PC-9 (cell line): ENCODE measurements at regions not wholly inside any gene's neighbourhood (a gene's known extent, or its start where the extent isn't known, plus 50 kb on each side); places are given as distances from the start of the nearest gene placed in this dataset.
A peak's percentile ranks its signal among the peaks of the same experiment; 100 is the strongest.

Source experiments
- BruUV-seq: library from RNA; stranded (reverse); fragments of 400-500 nt; replicated peaks from 2 replicates; lab custom pipeline; 2021; lab: Mats Ljungman, UMichigan
- CTCF ChIA-PET: fragments of 300-600 bp; sonication (Branson Sonifier 250); formaldehyde crosslinking; loops from one replicate; lab custom pipeline; 2022; ENCODE audit warnings: antibody characterized with exemption; lab: Charles Lee
- POLR2A ChIA-PET: fragments of 300-600 bp; sonication (Branson Sonifier 250); formaldehyde crosslinking; loops from one replicate; lab custom pipeline; 2022; ENCODE audit warnings: antibody characterized with exemption; ENCODE audit not compliant: unreplicated experiment; lab: Charles Lee
- DNase-seq, 2 experiments: peaks; one replicate each; pipeline versions ENCODE4 v3.0.0 to v3.0.0-alpha.2; 2015 to 2022; ENCODE audit warnings: mixed read lengths in 1 of 2
- H2AFZ ChIP-seq: fragments of 200-600 bp; sonication (generic); 2 replicates; pipeline ENCODE4 v1.8.1; 2017; ENCODE audit warnings: antibody characterized with exemption
- H3F3A ChIP-seq: fragments of 200-600 bp; sonication (generic); 2 replicates; pipeline ENCODE4 v1.8.1; 2017; ENCODE audit warnings: antibody characterized with exemption, mild to moderate bottlenecking, low read depth; ENCODE audit not compliant: insufficient read depth
- H3K27ac ChIP-seq: fragments of 200-600 bp; sonication (generic); 2 replicates; pipeline ENCODE4 v1.6.1; 2016; ENCODE audit warnings: mixed run types
- H3K27me3 ChIP-seq: fragments of 200-600 bp; sonication (generic); 2 replicates; pipeline ENCODE4 v1.6.1; 2016; ENCODE audit warnings: low read depth, mixed run types; ENCODE audit not compliant: insufficient read depth
- H3K36me3 ChIP-seq: fragments of 200-600 bp; sonication (generic); 2 replicates; pipeline ENCODE4 v1.6.1; 2016; ENCODE audit warnings: low read depth, mixed run types
- H3K4me1 ChIP-seq: fragments of 200-600 bp; sonication (generic); replicated peaks from 2 replicates; pipeline ENCODE4 v1.6.1; 2016; ENCODE audit warnings: mixed run types; ENCODE audit not compliant: insufficient read depth
- H3K4me2 ChIP-seq: fragments of 200-600 bp; sonication (generic); 2 replicates; pipeline ENCODE4 v1.6.1; 2017; ENCODE audit warnings: mixed run types
- H3K4me3 ChIP-seq: fragments of 200-600 bp; sonication (generic); 2 replicates; pipeline ENCODE4 v1.6.1; 2016; ENCODE audit warnings: mixed run types
- H3K79me2 ChIP-seq: fragments of 200-600 bp; sonication (generic); 2 replicates; pipeline ENCODE4 v1.6.1; 2017; ENCODE audit warnings: low read depth, mixed run types
- H3K9me2 ChIP-seq: fragments of 200-600 bp; sonication (generic); 2 replicates; pipeline ENCODE4 v1.8.1; 2017; ENCODE audit warnings: mild to moderate bottlenecking; ENCODE audit not compliant: insufficient read depth
- H3K9me3 ChIP-seq: fragments of 200-600 bp; sonication (generic); 2 replicates; pipeline ENCODE4 v1.8.1; 2016; ENCODE audit warnings: low read depth; ENCODE audit not compliant: insufficient read depth
- H4K20me1 ChIP-seq: fragments of 200-600 bp; sonication (generic); 2 replicates; pipeline ENCODE4 v1.8.1; 2017; ENCODE audit not compliant: insufficient read depth
- CTCF ChIP-seq: fragments of 200-600 bp; sonication (generic); conservative IDR thresholded peaks from 2 replicates; pipeline ENCODE4 v1.6.1; 2017; ENCODE audit warnings: mixed run types, antibody characterized with exemption, mild to moderate bottlenecking, moderate library complexity
- EZH2 ChIP-seq: fragments of 200-600 bp; sonication (generic); IDR thresholded peaks from 2 replicates; pipeline ENCODE4 v1.8.0; 2017; ENCODE audit warnings: antibody characterized with exemption, low read depth
- intact Hi-C: fragments of 100-400 bp; cut with micrococcal nuclease; formaldehyde crosslinking; loops from one replicate; pipeline ENCODE4 v1.10.0; 2022; ENCODE audit not compliant: unreplicated experiment

DNA sequence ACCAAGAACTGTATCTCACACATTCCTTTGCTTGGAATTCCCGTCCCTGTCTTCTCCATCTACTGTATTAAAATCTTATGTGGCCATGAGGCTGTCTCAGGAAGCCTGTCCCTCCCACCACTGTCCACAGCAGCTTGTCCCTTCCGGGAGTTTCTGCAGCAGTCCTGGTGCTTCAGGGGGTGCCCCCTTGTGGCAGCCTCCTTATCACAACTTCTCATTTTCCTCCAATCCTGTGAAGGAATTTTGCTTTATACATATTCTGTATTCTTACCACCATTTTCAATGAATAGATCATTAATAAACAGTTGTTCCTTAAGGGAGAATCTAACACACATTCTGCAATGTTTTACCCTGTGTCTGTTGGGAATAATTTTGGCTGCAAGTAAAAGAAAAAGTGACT is 220.4 kb upstream of the RAG2 start:
- CTCF ChIA-PET = no interaction called here
- Histone ChIP-seq H2AFZ (no peak overlapping the region), H3K4me1 (no peaks in the 10 kb centered on the region), H4K20me1 (no peaks in the 10 kb centered on the region), H3F3A (no peaks in the 10 kb centered on the region), H3K27me3 (no peaks in the 10 kb centered on the region), H3K4me2 (no peak overlapping the region), H3K36me3 (no peaks in the 10 kb centered on the region), H3K27ac (no peak overlapping the region), H3K4me3 (no peak overlapping the region), H3K9me2 (no peaks in the 10 kb centered on the region; the same call in 1 of the 2 replicates), H3K79me2 (no peaks in the 10 kb centered on the region), H3K9me3 (no peaks in the 10 kb centered on the region)
- TF ChIP-seq EZH2 (no peak), CTCF (peak; percentile 56; the same call in 1 of the 2 replicates)
- BruUV-seq = no TSS peak
- intact Hi-C loops = no loop called here
- POLR2A ChIA-PET = no interaction called here
- peak in 1 of 2 experiments; percentile 2 for DNase-seq

- no peak overlapping the region for H3K4me3 ChIP-seq
- ChIA-PET CTCF (no interaction called here), POLR2A (no interaction called here)
- H3K36me3 ChIP-seq = no peaks in the 10 kb centered on the region
- DNase-seq = no peak
- TF ChIP-seq EZH2 = no peak
- no peak for TF ChIP-seq CTCF
- H3K4me1 ChIP-seq = no peaks in the 10 kb centered on the region
- intact Hi-C loops = no loop called here
- H2AFZ ChIP-seq = no peak overlapping the region
- H3K27ac ChIP-seq = no peak overlapping the region
- H3K9me2 ChIP-seq = no peaks in the 10 kb centered on the region; the same call in 1 of the 2 replicates
- no peak overlapping the region for H3K4me2 ChIP-seq
- H4K20me1 ChIP-seq = no peaks in the 10 kb centered on the region
- H3K79me2 ChIP-seq = no peaks in the 10 kb centered on the region
- H3F3A ChIP-seq = no peaks in the 10 kb centered on the region
- H3K27me3 ChIP-seq = no peaks in the 10 kb centered on the region
- H3K9me3 ChIP-seq = no peaks in the 10 kb centered on the region
- BruUV-seq = no TSS peak
These were observed 219.4 kb upstream of the RAG2 start for GRCh38 chr11:36817336-36817965.

DNA sequence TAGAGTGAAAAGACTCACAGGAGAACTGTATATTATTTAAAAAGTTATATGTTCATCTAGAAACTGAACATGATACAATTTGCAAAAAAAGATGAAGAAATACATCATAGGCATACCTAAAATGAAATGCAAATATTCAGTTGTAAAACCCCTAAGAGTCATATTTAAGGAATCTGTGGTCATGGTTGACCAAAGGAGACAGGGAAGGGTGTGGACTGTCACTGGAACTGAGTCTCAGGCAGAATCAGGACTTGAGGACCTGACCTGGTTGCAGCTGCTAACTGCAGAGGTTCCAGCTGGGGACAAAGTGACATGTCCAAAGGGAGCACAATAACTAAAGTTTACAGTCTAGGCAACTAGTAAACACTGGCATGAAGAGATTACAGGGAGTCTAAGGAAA is 211.3 kb upstream of the RAG2 start:
- TF ChIP-seq EZH2 (no peak), CTCF (no peak)
- no peaks in the 10 kb centered on the region for H3K9me3 ChIP-seq
- H3K4me2 ChIP-seq = no peak overlapping the region
- H3K9me2 ChIP-seq = no peaks in the 10 kb centered on the region
- H3K27me3 ChIP-seq = no peaks in the 10 kb centered on the region
- no peaks in the 10 kb centered on the region for H3K79me2 ChIP-seq
- no peaks in the 10 kb centered on the region for H3F3A ChIP-seq
- no peaks in the 10 kb centered on the region for H3K4me1 ChIP-seq
- H4K20me1 ChIP-seq = no peaks in the 10 kb centered on the region
- CTCF ChIA-PET = no interaction called here
- POLR2A ChIA-PET = no interaction called here
- no peak overlapping the region for H2AFZ ChIP-seq
- intact Hi-C loops = no loop called here
- no peak overlapping the region for H3K4me3 ChIP-seq
- DNase-seq = no peak
- no peak overlapping the region for H3K27ac ChIP-seq
- no TSS peak for BruUV-seq
- no peaks in the 10 kb centered on the region for H3K36me3 ChIP-seq
